Left cardiac atrium (tissue), 4 donors: ENCODE measurements at regions not wholly inside any gene's neighbourhood (a gene's known extent, or its start where the extent isn't known, plus 50 kb on each side); places are given as distances from the start of the nearest gene placed in this dataset.

Experiments used
- ATAC-seq, 2 donors: fragments of 200-7000 bp; cut with Tn5 transposase; one replicate each; pipeline ENCODE4 v1.9.1; 2020; ENCODE audit warnings: mild to moderate bottlenecking in 2 of 2, moderate library complexity in 2 of 2
- DNase-seq: peaks from one replicate; pipeline ENCODE4 v3.0.0-alpha.2; 2020
- intact Hi-C, 2 donors: fragments of 100-400 bp; cut with DNase I; formaldehyde crosslinking; loops; one replicate each; pipeline versions ENCODE4 v1.14.1 to v1.15.1; 2022 to 2023
- donor health status: DM: no; HTN: yes; CAD: no.
- donor health status: DM: no; HTN: yes; CAD: no; lungs with severe emphysema.
- donor health status: DM: yes; HTN: yes; CAD: no.
- donor health status: Dilated cardiomyopathy.

DNA sequence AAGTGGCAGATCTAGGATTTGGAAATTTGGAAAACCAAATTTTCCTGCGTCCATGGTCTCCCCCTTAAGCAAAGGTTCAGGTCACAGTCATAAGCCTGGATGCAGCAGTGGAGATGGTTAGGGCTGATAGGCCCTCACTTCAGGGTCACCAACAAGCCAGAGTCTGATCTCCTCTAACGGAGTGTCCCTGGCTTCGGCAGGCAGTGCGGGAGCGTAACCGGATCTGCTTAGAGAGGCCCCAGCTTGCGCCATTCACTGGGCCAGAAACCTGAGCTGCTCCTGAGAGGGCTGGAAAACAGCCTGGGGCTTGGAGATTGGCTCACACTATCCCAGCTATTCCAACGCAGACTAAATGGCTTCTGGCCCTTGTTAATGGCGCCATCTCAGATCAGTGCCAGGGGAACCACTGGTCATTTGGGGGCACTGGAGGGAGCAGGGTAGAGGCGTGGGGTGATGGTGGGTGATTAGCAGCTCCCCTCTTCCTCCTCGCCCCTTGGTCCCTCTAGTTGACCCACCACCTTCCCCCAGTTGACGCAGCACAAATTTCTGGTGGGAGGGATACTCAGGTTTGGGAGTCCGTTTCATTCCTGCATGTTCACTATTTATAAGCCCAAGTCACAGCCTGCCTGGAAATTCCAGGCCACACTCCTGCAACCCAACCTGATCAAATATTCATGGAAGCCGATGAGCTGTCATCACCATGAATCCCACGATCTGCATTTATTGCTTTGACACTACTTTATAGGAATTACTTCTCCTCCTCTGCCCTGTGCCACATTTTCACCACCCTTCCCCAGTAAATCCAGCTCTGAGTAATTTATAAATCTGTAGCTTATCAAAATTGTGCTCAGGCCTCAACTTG lies 134.6 kb upstream of the CPEB4 start:
- DNase-seq (peak; percentile 49), ATAC-seq (peak; percentile 79 to 93)
- intact Hi-C loops, result no loop called here

DNA sequence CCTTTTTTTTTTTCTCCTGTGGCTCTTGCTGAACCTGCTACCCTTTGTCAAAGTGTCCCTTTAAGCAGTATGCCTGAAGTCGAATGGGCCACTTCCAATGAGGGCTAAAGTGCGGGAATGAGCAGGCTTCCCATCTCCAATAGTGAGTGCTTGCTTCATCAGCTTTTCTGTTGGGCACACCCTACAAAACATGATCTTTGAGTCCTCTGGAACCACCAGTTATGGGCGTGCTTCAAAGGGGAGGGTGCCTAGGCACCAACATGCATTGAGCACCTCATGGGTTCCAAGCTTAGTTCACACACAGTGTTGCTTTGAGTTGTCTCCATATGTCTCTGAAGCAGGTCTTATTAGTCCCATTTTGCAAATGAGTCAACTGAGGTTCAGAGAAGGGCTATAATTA lies 132.8 kb upstream of the CPEB4 start:
- ATAC-seq, result peak in 1 of 2 donors; percentile 10
- DNase-seq, result no peak
- intact Hi-C loops, result loop anchor here in 1 of 2 donors (5.0 kb wide), 1 partner anchor 48 kb away; no protein-coding TSS in a partner anchor

DNA sequence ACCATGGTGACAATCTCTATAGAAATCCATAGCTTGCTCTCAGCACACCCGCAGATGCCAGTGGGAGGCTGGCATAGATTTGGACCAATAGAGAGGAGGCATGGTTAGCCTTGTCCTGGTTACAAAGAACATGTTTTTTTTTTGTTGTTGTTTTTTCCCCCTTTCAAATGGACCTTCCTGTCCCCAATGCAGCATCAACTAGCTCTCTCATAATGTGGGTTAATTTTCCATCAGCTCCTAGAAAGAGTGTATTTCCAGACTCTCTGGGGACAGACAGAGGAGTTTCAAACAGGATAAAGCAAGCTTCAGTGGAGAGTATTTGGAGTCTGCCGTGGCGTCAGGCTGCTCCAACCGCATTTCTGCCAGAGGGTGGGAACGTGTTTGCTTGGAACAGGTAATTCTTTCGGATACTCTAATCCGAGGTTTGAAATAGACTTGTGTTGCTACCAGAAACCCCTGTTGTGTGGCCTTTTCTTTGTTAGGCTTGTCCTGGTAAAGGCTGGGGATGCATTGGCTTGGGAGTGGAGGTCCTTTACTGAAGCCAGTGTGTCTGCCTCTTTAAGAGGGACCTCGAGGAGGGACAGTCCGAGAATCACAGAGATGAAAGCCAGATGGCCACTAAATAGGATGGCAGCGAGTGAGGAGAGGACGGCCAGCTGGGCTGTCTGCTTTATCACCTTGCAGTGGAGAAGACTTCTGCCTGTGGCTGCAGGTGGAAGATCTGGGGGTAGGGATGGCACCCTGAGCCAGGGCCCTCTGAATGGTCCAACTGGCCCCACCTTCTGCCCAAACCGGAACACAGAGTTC lies 130.5 kb upstream of the CPEB4 start:
- intact Hi-C loops, result loop anchor here in 1 of 2 donors (5.0 kb wide), 1 partner anchor 50 kb away; no protein-coding TSS in a partner anchor
- ATAC-seq, result no peak
- DNase-seq, result no peak

- DNase-seq (no peak), ATAC-seq (peak in 1 of 2 donors; percentile 37)
- intact Hi-C loops, result loop anchor here in 1 of 2 donors (5.0 kb wide), 1 partner anchor 51 kb away; no protein-coding TSS in a partner anchor
Measured at GRCh38 chr5:173758676-173759075, 129.5 kb upstream of the CPEB4 start.

- no peak for ATAC-seq
Measured at GRCh38 chr5:173759691-173760090, 128.5 kb upstream of the CPEB4 start.

DNA sequence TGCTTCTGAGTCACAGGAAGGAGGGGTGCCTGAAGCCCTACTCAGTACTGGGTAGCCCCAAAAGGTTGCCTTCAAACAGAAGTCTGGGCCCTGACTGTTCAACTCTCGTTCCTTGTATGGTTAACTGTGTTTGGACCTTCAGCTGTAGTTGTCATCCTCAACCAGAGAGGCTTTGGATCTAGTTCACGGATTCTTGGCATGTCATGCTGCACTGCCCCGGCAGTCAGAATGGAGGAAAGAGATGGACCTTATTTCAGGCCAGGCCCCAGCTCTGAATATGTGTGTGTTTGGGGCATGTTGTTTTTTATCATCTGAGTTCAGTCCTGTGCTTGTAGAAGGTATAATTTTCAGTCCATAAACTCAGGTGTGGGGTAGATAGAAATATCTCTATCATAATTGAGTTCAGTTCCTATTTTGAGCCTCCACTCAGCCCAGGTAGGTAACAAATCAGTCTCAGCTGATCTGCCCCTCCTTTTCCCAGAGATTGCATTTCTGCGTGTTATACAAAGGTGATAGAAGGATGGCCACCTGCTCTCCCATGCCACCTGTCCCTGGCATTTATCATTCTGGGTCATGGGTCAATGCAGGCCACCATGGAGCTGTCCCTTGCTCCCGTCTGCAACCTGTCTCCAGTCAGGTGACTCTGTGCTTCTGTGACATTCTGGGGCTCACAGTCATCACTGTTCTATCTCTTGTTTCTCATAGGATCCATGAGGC lies 127.5 kb upstream of the CPEB4 start:
- ATAC-seq (no peak), DNase-seq (no peak)
- intact Hi-C loops, result loop anchor here in 1 of 2 donors (10.0 kb wide), 1 partner anchor 136 kb away; no protein-coding TSS in a partner anchor

More at GRCh38 chr5:173759691-173760090, 128.5 kb upstream of the CPEB4 start:
- intact Hi-C loops, result loop anchor here in 1 of 2 donors (5.0 to 10.0 kb wide), 2 partner anchors 52 to 135 kb away; no protein-coding TSS in a partner anchor
- DNase-seq, result no peak

GRCh38 chr5:173761178-173761513 lies 127.0 kb upstream of the CPEB4 start:
- intact Hi-C loops, result loop anchor here in 1 of 2 donors (10.0 kb wide), 1 partner anchor 136 kb away; no protein-coding TSS in a partner anchor

DNA sequence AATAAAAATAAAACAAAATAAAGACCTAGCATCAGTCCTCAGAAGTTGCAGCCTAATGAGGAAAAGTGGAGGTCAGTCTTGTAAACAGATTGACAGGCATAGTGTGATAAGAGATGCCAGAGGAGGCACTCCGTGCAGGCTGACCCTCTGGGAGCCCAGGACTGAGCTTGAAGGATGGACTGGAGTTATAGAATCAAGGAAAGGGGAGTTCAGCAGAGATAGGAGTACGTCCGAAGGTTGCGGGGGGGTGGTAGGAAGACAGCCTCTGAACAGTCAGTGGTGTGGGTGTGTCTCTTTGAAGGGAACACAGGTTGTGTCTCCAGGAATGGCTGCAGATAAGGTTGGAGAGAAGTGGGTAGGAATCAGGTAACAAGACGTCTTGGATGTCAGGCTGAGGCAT lies 126.1 kb upstream of the CPEB4 start:
- ATAC-seq (peak in 1 of 2 donors; percentile 2), DNase-seq (no peak)
- intact Hi-C loops, result loop anchor here in 1 of 2 donors (10.0 kb wide), 1 partner anchor 137 kb away; no protein-coding TSS in a partner anchor

More at GRCh38 chr5:173761178-173761513, 127.0 kb upstream of the CPEB4 start:
- no peak for DNase-seq
- ATAC-seq, result no peak

GRCh38 chr5:173762930-173763329 lies 125.2 kb upstream of the CPEB4 start:
- intact Hi-C loops, result loop anchor here in 1 of 2 donors (10.0 kb wide), 1 partner anchor 138 kb away; no protein-coding TSS in a partner anchor
- no peak for DNase-seq
- ATAC-seq, result no peak

- DNase-seq (no peak), ATAC-seq (no peak)
- intact Hi-C loops, result loop anchor here in 1 of 2 donors (10.0 kb wide), 1 partner anchor 139 kb away; no protein-coding TSS in a partner anchor
Measured at GRCh38 chr5:173763410-173763809, 124.7 kb upstream of the CPEB4 start.

DNA sequence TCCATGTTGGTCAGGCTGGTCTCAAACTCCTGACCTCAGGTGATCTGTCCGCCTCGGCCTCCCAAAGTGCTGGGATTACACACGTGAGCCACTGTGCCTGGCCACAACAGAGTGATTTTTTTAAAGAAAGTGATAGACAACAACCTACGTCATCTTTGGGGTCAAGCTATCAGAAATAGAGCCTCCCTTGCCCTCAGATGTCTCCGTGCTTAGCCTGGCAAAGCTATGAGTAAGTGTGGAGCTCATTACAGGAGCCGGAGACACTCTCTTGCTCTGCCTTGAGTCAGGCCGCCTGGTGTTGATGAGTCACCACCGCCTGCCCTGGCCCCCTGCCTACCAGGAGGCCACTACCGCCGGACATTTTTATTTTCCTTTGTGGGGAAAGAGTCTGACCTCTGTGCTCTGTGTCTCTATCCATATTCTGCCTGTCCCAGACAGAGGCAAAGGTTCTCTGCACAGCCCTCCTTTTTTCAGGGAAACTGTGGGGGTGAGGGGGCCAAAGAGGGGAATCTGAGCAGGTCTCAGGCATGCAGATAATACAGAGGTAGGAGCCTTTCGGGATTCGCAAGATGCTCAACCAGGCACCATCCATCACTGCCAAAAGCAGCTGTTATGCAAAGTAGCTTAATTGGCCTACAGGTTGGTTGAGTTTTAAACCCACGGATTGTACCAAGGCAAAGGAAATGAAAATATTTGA lies 123.7 kb upstream of the CPEB4 start:
- DNase-seq, result peak; percentile 90
- ATAC-seq, result peak; percentile 61 to 90
- intact Hi-C loops, result loop anchor here in 1 of 2 donors (5.0 to 10.0 kb wide), 2 partner anchors 140 to 208 kb away; no protein-coding TSS in a partner anchor

GRCh38 chr5:173765029-173765644 lies 123.0 kb upstream of the CPEB4 start:
- intact Hi-C loops, result loop anchor here in 1 of 2 donors (5.0 to 10.0 kb wide), 2 partner anchors 140 to 207 kb away; no protein-coding TSS in a partner anchor
- DNase-seq (no peak), ATAC-seq (no peak)

- intact Hi-C loops, result loop anchor here in 1 of 2 donors (5.0 to 10.0 kb wide), 2 partner anchors 141 to 207 kb away; no protein-coding TSS in a partner anchor
- DNase-seq (no peak), ATAC-seq (no peak)
Measured at GRCh38 chr5:173765661-173766060, 122.5 kb upstream of the CPEB4 start.

GRCh38 chr5:173767574-173768266 lies 120.4 kb upstream of the CPEB4 start:
- ATAC-seq, result peak; percentile 36 to 42
- peak; percentile 73 for DNase-seq
- intact Hi-C loops, result loop anchor here in 1 of 2 donors (2.0 to 10.0 kb wide), 3 partner anchors 123 to 205 kb away; no protein-coding TSS in a partner anchor

DNA sequence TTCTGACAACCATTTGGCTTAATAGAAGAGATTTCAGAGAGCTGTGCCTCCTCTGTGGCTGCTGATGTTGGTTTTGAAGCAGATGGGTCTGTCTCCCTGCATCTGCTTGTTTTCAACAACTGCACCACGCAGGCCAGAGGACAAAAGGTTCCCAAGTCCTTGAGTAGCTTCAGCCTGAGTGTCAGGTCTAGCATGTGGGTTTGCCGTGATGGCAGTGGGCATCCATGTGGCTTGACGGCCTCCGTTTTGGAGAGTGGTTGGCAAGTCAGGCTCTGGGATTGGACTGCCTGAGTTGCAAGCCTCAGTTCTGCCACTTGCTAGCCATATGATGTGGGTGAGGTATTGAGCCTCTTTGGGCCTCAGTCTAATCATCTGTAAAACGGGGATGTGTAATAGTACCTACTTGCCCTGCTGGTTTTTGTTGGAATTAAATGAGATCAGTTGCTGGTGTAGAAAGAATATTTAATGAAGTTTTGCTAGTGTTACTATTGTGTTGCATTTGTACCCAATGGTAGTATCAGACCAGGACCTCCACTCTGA lies 119.8 kb upstream of the CPEB4 start:
- intact Hi-C loops, result loop anchor here in 1 of 2 donors (2.0 to 10.0 kb wide), 3 partner anchors 122 to 204 kb away; no protein-coding TSS in a partner anchor
- ATAC-seq, result no peak
- no peak for DNase-seq

- intact Hi-C loops, result loop anchor here in 1 of 2 donors (2.0 to 10.0 kb wide), 3 partner anchors 122 to 203 kb away; no protein-coding TSS in a partner anchor
- ATAC-seq (no peak), DNase-seq (no peak)
Measured at GRCh38 chr5:173768891-173769290, 119.3 kb upstream of the CPEB4 start.
